ENCODE measurements at regions not wholly inside any gene's neighbourhood (a gene's known extent, or its start where the extent isn't known, plus 50 kb on each side); places are given as distances from the start of the nearest gene placed in this dataset.

GRCh38 chr17:34720760-34721159 is 141.4 kb downstream of the TMEM132E start:
- Histone ChIP-seq H3K27me3 (ENCODE audit: insufficient read depth, low read length) (no peaks in the 10 kb centered on the region), H4K91ac (ENCODE audit: insufficient read length, low read depth, low read length) (no peak overlapping the region), H3K23me2 (ENCODE audit: insufficient read length, low read depth, low read length, poor library complexity, severe bottlenecking) (no peaks in the 10 kb centered on the region), H3K9me3 (ENCODE audit: control insufficient read depth, low read depth, low read length) (no peaks in the 10 kb centered on the region), H2BK15ac (ENCODE audit: low read depth, low read length) (no peak overlapping the region), H3K18ac (ENCODE audit: insufficient read length, low read depth, low read length) (no peak overlapping the region), H3K79me1 (ENCODE audit: insufficient read depth, low read depth, low read length, poor library complexity, severe bottlenecking) (no peaks in the 10 kb centered on the region), H4K5ac (ENCODE audit: insufficient read length, low read depth, low read length) (no peak overlapping the region), H3T11ph (ENCODE audit: low read length) (no peak overlapping the region), H3K9ac (ENCODE audit: extremely low read depth, insufficient read length, low read length) (no peak overlapping the region), H3K4me1 (ENCODE audit: insufficient read depth, low read length) (no peaks in the 10 kb centered on the region), H4K20me1 (ENCODE audit: control insufficient read depth, insufficient read depth, insufficient read length) (no peaks in the 10 kb centered on the region), H4K8ac (replicated peaks; ENCODE audit: insufficient read length, low read depth, low read length) (no peak overlapping the region), H3K27ac (ENCODE audit: insufficient read length, low read depth, low read length) (no peak overlapping the region), H2AFZ (ENCODE audit: low read length) (no peak overlapping the region), H3K14ac (ENCODE audit: insufficient read depth, low read length) (no peak overlapping the region), H3K79me2 (ENCODE audit: insufficient read depth, low read length) (no peaks in the 10 kb centered on the region), H3K4ac (ENCODE audit: low read depth, low read length) (no peak overlapping the region), H2BK12ac (ENCODE audit: insufficient read length, low read depth, low read length) (no peak overlapping the region), H2BK20ac (ENCODE audit: low read depth, low read length, poor library complexity, severe bottlenecking) (no peak overlapping the region), H3K23ac (ENCODE audit: insufficient read length, low read depth, low read length) (no peak overlapping the region), H2AK5ac (ENCODE audit: insufficient read length, low read length) (no peak overlapping the region), H3K4me2 (ENCODE audit: insufficient read depth, insufficient read length, low read length) (no peak overlapping the region), H3K56ac (ENCODE audit: insufficient read length, low read depth, low read length) (no peak overlapping the region), H2BK5ac (ENCODE audit: insufficient read length, low read length) (no peak overlapping the region), H2BK120ac (ENCODE audit: low read depth, low read length, poor library complexity, severe bottlenecking) (no peak overlapping the region)
- DNase-seq = no peak
- TF ChIP-seq CTCF (conservative IDR thresholded peaks at IDR 0.05) = no peak
- Mint-ChIP-seq H3K27me3 (ENCODE audit: low read depth) (peaks cover 19% of the 10 kb centered on the region), H3K27ac (no peak overlapping the region), H3K4me3 (no peak overlapping the region), H3K4me1 (peaks cover 0 to 7% of the 10 kb centered on the region in 2 experiments; a peak in 1 of 4 replicates), H3K36me3 (ENCODE audit: insufficient read depth in 1 of 3, low read depth in 3 of 3) (no peaks in the 10 kb centered on the region), H3K9me3 (no peaks in the 10 kb centered on the region)

Measured in H9 (cell line).